Parathyroid adenoma (tissue), 2 donors: ENCODE measurements at regions not wholly inside any gene's neighbourhood (a gene's known extent, or its start where the extent isn't known, plus 50 kb on each side); places are given as distances from the start of the nearest gene placed in this dataset.

Experiments used
- H2AFZ ChIP-seq: fragments of 300-600 bp; sonication (generic); one replicate; pipeline ENCODE4 v1.7.0; 2017; ENCODE audit warnings: antibody characterized with exemption, mild to moderate bottlenecking
- H3K27ac ChIP-seq: fragments of 300-600 bp; sonication (generic); one replicate; pipeline ENCODE4 v1.7.0; 2017
- H3K27me3 ChIP-seq: fragments of 300-600 bp; sonication (generic); one replicate; pipeline ENCODE4 v1.7.0; 2017; ENCODE audit warnings: low read length; ENCODE audit not compliant: control insufficient read depth, insufficient read depth
- H3K36me3 ChIP-seq: fragments of 300-600 bp; sonication (generic); one replicate; pipeline ENCODE4 v1.7.0; 2017; ENCODE audit warnings: low read length; ENCODE audit not compliant: control insufficient read depth, insufficient read depth
- H3K4me1 ChIP-seq: fragments of 300-600 bp; sonication (generic); one replicate; pipeline ENCODE4 v1.7.0; 2017; ENCODE audit warnings: control low read depth
- H3K4me2 ChIP-seq: fragments of 300-600 bp; sonication (generic); one replicate; pipeline ENCODE4 v1.7.0; 2017; ENCODE audit warnings: low read length
- H3K4me3 ChIP-seq: fragments of 300-600 bp; sonication (generic); one replicate; pipeline ENCODE4 v1.7.0; 2017; ENCODE audit warnings: low read depth, low read length
- H3K79me2 ChIP-seq: fragments of 300-600 bp; sonication (generic); one replicate; pipeline ENCODE4 v1.7.0; 2017; ENCODE audit warnings: control low read depth
- H3K9ac ChIP-seq: fragments of 300-600 bp; sonication (generic); one replicate; pipeline ENCODE4 v1.7.0; 2017; ENCODE audit warnings: mild to moderate bottlenecking
- H3K9me3 ChIP-seq: fragments of 300-600 bp; sonication (generic); one replicate; pipeline ENCODE4 v1.7.0; 2017; ENCODE audit warnings: low read length; ENCODE audit not compliant: control insufficient read depth
- CTCF ChIP-seq: fragments of 300-600 bp; sonication (generic); IDR thresholded peaks from one replicate; pipeline ENCODE4 v1.7.0; 2017; ENCODE audit warnings: antibody characterized with exemption, mild to moderate bottlenecking
- donor health status: primary hyperparathyroidism.

GRCh38 chr6:86453232-86453631 lies 484.1 kb upstream of the HTR1E start:
- H2AFZ ChIP-seq, result no peak overlapping the region
- H3K27me3 ChIP-seq, result no peaks in the 10 kb centered on the region
- no peaks in the 10 kb centered on the region for H3K79me2 ChIP-seq
- no peak for TF ChIP-seq CTCF
- no peak overlapping the region for H3K4me2 ChIP-seq
- H3K4me1 ChIP-seq, result peaks cover 14% of the 10 kb centered on the region
- H3K9me3 ChIP-seq, result no peaks in the 10 kb centered on the region
- H3K4me3 ChIP-seq, result no peak overlapping the region
- H3K36me3 ChIP-seq, result no peaks in the 10 kb centered on the region
- H3K9ac ChIP-seq, result no peak overlapping the region
- no peak overlapping the region for H3K27ac ChIP-seq

GRCh38 chr6:86448398-86448797 lies 488.9 kb upstream of the HTR1E start:
- no peaks in the 10 kb centered on the region for H3K27me3 ChIP-seq
- H3K79me2 ChIP-seq, result no peaks in the 10 kb centered on the region
- no peaks in the 10 kb centered on the region for H3K36me3 ChIP-seq
- no peak overlapping the region for H3K4me3 ChIP-seq
- peaks cover 14% of the 10 kb centered on the region for H3K4me1 ChIP-seq
- H3K4me2 ChIP-seq, result no peak overlapping the region
- no peak overlapping the region for H3K9ac ChIP-seq
- no peak for TF ChIP-seq CTCF
- H2AFZ ChIP-seq, result no peak overlapping the region
- H3K27ac ChIP-seq, result no peak overlapping the region
- no peaks in the 10 kb centered on the region for H3K9me3 ChIP-seq

- Histone ChIP-seq H3K27me3 (no peaks in the 10 kb centered on the region), H3K36me3 (no peaks in the 10 kb centered on the region), H3K9me3 (no peaks in the 10 kb centered on the region), H3K79me2 (no peaks in the 10 kb centered on the region), H3K4me2 (no peak overlapping the region), H3K27ac (no peak overlapping the region), H3K4me3 (no peak overlapping the region), H2AFZ (no peak overlapping the region), H3K4me1 (peaks cover 14% of the 10 kb centered on the region), H3K9ac (no peak overlapping the region)
- no peak for TF ChIP-seq CTCF
Measured at GRCh38 chr6:86440608-86441007, 496.7 kb upstream of the HTR1E start.

- no peak for TF ChIP-seq CTCF
- Histone ChIP-seq H3K27ac (no peak overlapping the region), H2AFZ (no peak overlapping the region), H3K9me3 (no peaks in the 10 kb centered on the region), H3K4me2 (no peak overlapping the region), H3K79me2 (no peaks in the 10 kb centered on the region), H3K9ac (no peak overlapping the region), H3K4me1 (peaks cover 7% of the 10 kb centered on the region), H3K27me3 (no peaks in the 10 kb centered on the region), H3K36me3 (no peaks in the 10 kb centered on the region), H3K4me3 (no peak overlapping the region)
Measured at GRCh38 chr6:86423571-86423970, 513.8 kb upstream of the HTR1E start.

- no peak overlapping the region for H2AFZ ChIP-seq
- H3K4me2 ChIP-seq, result no peak overlapping the region
- no peaks in the 10 kb centered on the region for H3K36me3 ChIP-seq
- H3K27ac ChIP-seq, result no peak overlapping the region
- no peak overlapping the region for H3K9ac ChIP-seq
- H3K27me3 ChIP-seq, result no peaks in the 10 kb centered on the region
- no peak for TF ChIP-seq CTCF
- no peaks in the 10 kb centered on the region for H3K79me2 ChIP-seq
- peaks cover 8% of the 10 kb centered on the region for H3K4me1 ChIP-seq
- H3K9me3 ChIP-seq, result no peaks in the 10 kb centered on the region
- no peak overlapping the region for H3K4me3 ChIP-seq
Measured at GRCh38 chr6:86412057-86412456, 525.3 kb upstream of the HTR1E start.
